Liver (tissue), 8 donors: ENCODE measurements at regions not wholly inside any gene's neighbourhood (a gene's known extent, or its start where the extent isn't known, plus 50 kb on each side); places are given as distances from the start of the nearest gene placed in this dataset.

Experiments used
- DNase-seq: peaks from one replicate; pipeline ENCODE4 v3.0.0-alpha.2; 2017; ENCODE audit warnings: low spot score
- H3K27ac ChIP-seq, 2 donors: one replicate each; pipeline ENCODE4 v1.7.0; 2013; ENCODE audit warnings: inconsistent platforms in 2 of 2, low read length in 2 of 2, control low read depth in 1 of 2, low read depth in 1 of 2, mild to moderate bottlenecking in 1 of 2
- H3K27me3 ChIP-seq, 4 donors: one replicate each; pipeline versions ENCODE4 v1.6.1 to v1.7.0; 2013; ENCODE audit warnings: low read length in 3 of 4, inconsistent platforms in 1 of 4, mild to moderate bottlenecking in 1 of 4, moderate library complexity in 1 of 4; ENCODE audit not compliant: control insufficient read depth in 4 of 4, insufficient read depth in 4 of 4
- H3K36me3 ChIP-seq, 4 donors: one replicate each; pipeline versions ENCODE4 v1.6.1 to v1.7.0; 2013; ENCODE audit warnings: low read length in 3 of 4, mild to moderate bottlenecking in 3 of 4, low read depth in 1 of 4, moderate library complexity in 1 of 4; ENCODE audit not compliant: control insufficient read depth in 4 of 4, insufficient read depth in 3 of 4
- H3K4me1 ChIP-seq, 4 donors: one replicate each; pipeline versions ENCODE4 v1.6.1 to v1.7.0; 2013; ENCODE audit warnings: low read length in 3 of 4, mild to moderate bottlenecking in 3 of 4, moderate library complexity in 1 of 4; ENCODE audit not compliant: control insufficient read depth in 4 of 4, insufficient read depth in 4 of 4
- H3K4me3 ChIP-seq, 3 donors: one replicate each; pipeline versions ENCODE4 v1.6.1 to v1.7.0; 2013; ENCODE audit warnings: low read length in 3 of 3, control low read depth in 1 of 3, low read depth in 1 of 3, mild to moderate bottlenecking in 1 of 3
- H3K9ac ChIP-seq, 2 donors: one replicate each; pipeline ENCODE4 v1.7.0; 2013; ENCODE audit warnings: low read length in 2 of 2, mild to moderate bottlenecking in 2 of 2, moderate library complexity in 2 of 2, control low read depth in 1 of 2, low read depth in 1 of 2
- H3K9me3 ChIP-seq, 4 donors: one replicate each; pipeline versions ENCODE4 v1.6.1 to v1.7.0; 2013; ENCODE audit warnings: low read length in 3 of 4; ENCODE audit not compliant: control insufficient read depth in 4 of 4
- ATF3 ChIP-seq: IDR thresholded peaks from 2 replicates; pipeline ENCODE4 v1.6.1; 2016; ENCODE audit warnings: antibody characterized with exemption
- CTCF ChIP-seq: fragments of 150-350 bp; IDR thresholded peaks from 2 replicates; pipeline ENCODE4 v1.5.1; 2017; ENCODE audit warnings: improper control_type of control experiment, low read depth, low read length; ENCODE audit not compliant: missing input control
- EGR1 ChIP-seq, 2 donors: IDR thresholded peaks; 2 replicates each; pipeline ENCODE4 v1.6.1; 2016 to 2018; ENCODE audit warnings: antibody characterized with exemption in 2 of 2, low read depth in 2 of 2
- FOXA1 ChIP-seq: IDR thresholded peaks from 2 replicates; pipeline ENCODE4 v1.6.1; 2016; ENCODE audit warnings: antibody characterized with exemption
- FOXA2 ChIP-seq: IDR thresholded peaks from 2 replicates; pipeline ENCODE4 v1.6.1; 2016; ENCODE audit warnings: antibody characterized with exemption
- GABPA ChIP-seq, 2 donors: IDR thresholded peaks in 1 of 2; conservative IDR thresholded peaks in 1 of 2; 2 replicates each; pipeline ENCODE4 v1.6.1; 2016; ENCODE audit warnings: antibody characterized with exemption in 2 of 2, mild to moderate bottlenecking in 1 of 2, moderate library complexity in 1 of 2
- HNF4G ChIP-seq: IDR thresholded peaks from 2 replicates; pipeline ENCODE4 v1.6.1; 2016; ENCODE audit warnings: antibody characterized with exemption
- JUND ChIP-seq, 2 donors: IDR thresholded peaks; 2 replicates each; pipeline ENCODE4 v1.6.1; 2016; ENCODE audit warnings: antibody characterized with exemption in 2 of 2
- MAX ChIP-seq: IDR thresholded peaks from 2 replicates; pipeline ENCODE4 v1.6.1; 2016; ENCODE audit warnings: antibody characterized with exemption
- NR2F2 ChIP-seq: IDR thresholded peaks from 2 replicates; pipeline ENCODE4 v1.6.1; 2016; ENCODE audit warnings: antibody characterized with exemption
- RAD21 ChIP-seq, 2 donors: IDR thresholded peaks; 2 replicates each; pipeline ENCODE4 v1.6.1; 2016; ENCODE audit warnings: antibody characterized with exemption in 2 of 2, mild to moderate bottlenecking in 2 of 2
- REST ChIP-seq: IDR thresholded peaks from 2 replicates; pipeline ENCODE4 v1.6.1; 2016; ENCODE audit warnings: antibody characterized with exemption, mild to moderate bottlenecking
- RXRA ChIP-seq, 2 donors: IDR thresholded peaks; 2 replicates each; pipeline ENCODE4 v1.6.1; 2017 to 2018; ENCODE audit warnings: antibody characterized with exemption in 2 of 2, mild to moderate bottlenecking in 1 of 2
- SP1 ChIP-seq: IDR thresholded peaks from 2 replicates; pipeline ENCODE4 v1.6.1; 2018; ENCODE audit warnings: antibody characterized with exemption, mild to moderate bottlenecking
- TAF1 ChIP-seq: conservative IDR thresholded peaks from 2 replicates; pipeline ENCODE4 v1.6.1; 2016; ENCODE audit warnings: antibody characterized with exemption, mild to moderate bottlenecking
- YY1 ChIP-seq: IDR thresholded peaks from 2 replicates; pipeline ENCODE4 v1.6.1; 2016; ENCODE audit warnings: antibody characterized with exemption, mild to moderate bottlenecking
- ZBTB33 ChIP-seq: IDR thresholded peaks from 2 replicates; pipeline ENCODE4 v1.6.1; 2016; ENCODE audit warnings: antibody characterized with exemption
- WGBS: extraction: QIAGEN DNeasy Blood & Tissue Kit; methylation state at CpG from one replicate; pipeline ENCODE4 v1.1.7; 2013; 5-methylcytosine and 5-hydroxymethylcytosine counted together
- donor health status: healthy.
- donor health status: healthy.
- donor health status: healthy.
- donor health status: healthy.
- donor health status: healthy.

- H3K4me1 ChIP-seq: no peaks in the 10 kb centered on the region
- H3K4me3 ChIP-seq: no peak overlapping the region
- H3K36me3 ChIP-seq: no peaks in the 10 kb centered on the region
- no peak overlapping the region for H3K27ac ChIP-seq
- H3K9ac ChIP-seq: no peak overlapping the region
- H3K27me3 ChIP-seq: no peaks in the 10 kb centered on the region
- H3K9me3 ChIP-seq: peaks cover 0 to 4% (median 2%) of the 10 kb centered on the region in 4 donors
- WGBS: 57% methylated on average over 2 of the region's 2 CpGs
- TF ChIP-seq YY1: no peak
- no peak for TF ChIP-seq MAX
- TF ChIP-seq RXRA (IDR thresholded peaks at IDR 0.05): no peak
- TF ChIP-seq EGR1 (IDR thresholded peaks at IDR 0.05; ENCODE audit: low read depth in 2 of 2): no peak
- TF ChIP-seq SP1: no peak
- TF ChIP-seq JUND (IDR thresholded peaks at IDR 0.05): no peak
- no peak for TF ChIP-seq NR2F2
- no peak for TF ChIP-seq ATF3
- TF ChIP-seq ZBTB33: no peak
- TF ChIP-seq FOXA1: no peak
- no peak for DNase-seq
Measured at GRCh38 chr12:97984436-97984835, 521.8 kb downstream of the RMST start.

GRCh38 chr12:97984974-97985580 lies 522.5 kb downstream of the RMST start:
- Histone ChIP-seq H3K27ac (no peak overlapping the region), H3K27me3 (no peaks in the 10 kb centered on the region), H3K4me1 (no peaks in the 10 kb centered on the region), H3K9ac (no peak overlapping the region), H3K9me3 (peaks cover 0 to 6% (median 3%) of the 10 kb centered on the region in 4 donors), H3K36me3 (no peaks in the 10 kb centered on the region), H3K4me3 (no peak overlapping the region)
- DNase-seq: no peak
- 71% methylated on average over 4 of the region's 4 CpGs for WGBS
- TF ChIP-seq RXRA (IDR thresholded peaks at IDR 0.05) (no peak), GABPA (IDR thresholded peaks at IDR 0.05 in 1 of 2, conservative IDR thresholded peaks at IDR 0.05 in 1 of 2) (no peak), RAD21 (IDR thresholded peaks at IDR 0.05) (no peak)

GRCh38 chr12:97985834-97986233 lies 523.2 kb downstream of the RMST start:
- H3K27me3 ChIP-seq: no peaks in the 10 kb centered on the region
- 84% methylated on average over 5 of the region's 5 CpGs for WGBS
- no peak overlapping the region for H3K9ac ChIP-seq
- TF ChIP-seq REST: no peak
- no peak for TF ChIP-seq JUND (IDR thresholded peaks at IDR 0.05)
- TF ChIP-seq MAX: no peak
- TF ChIP-seq HNF4G: no peak
- TF ChIP-seq SP1: no peak
- TF ChIP-seq CTCF: no peak
- no peak for TF ChIP-seq TAF1
- TF ChIP-seq FOXA2: no peak
- TF ChIP-seq NR2F2: no peak
- no peak for TF ChIP-seq ZBTB33
- no peak for TF ChIP-seq FOXA1
- DNase-seq: no peak
- no peaks in the 10 kb centered on the region for H3K4me1 ChIP-seq
- H3K4me3 ChIP-seq: no peak overlapping the region
- H3K9me3 ChIP-seq: peaks cover 0 to 6% (median 3%) of the 10 kb centered on the region in 4 donors
- no peak overlapping the region for H3K27ac ChIP-seq
- no peaks in the 10 kb centered on the region for H3K36me3 ChIP-seq
